ENCODE measurements at regions not wholly inside any gene's neighbourhood (a gene's known extent, or its start where the extent isn't known, plus 50 kb on each side); places are given as distances from the start of the nearest gene placed in this dataset.

DNA sequence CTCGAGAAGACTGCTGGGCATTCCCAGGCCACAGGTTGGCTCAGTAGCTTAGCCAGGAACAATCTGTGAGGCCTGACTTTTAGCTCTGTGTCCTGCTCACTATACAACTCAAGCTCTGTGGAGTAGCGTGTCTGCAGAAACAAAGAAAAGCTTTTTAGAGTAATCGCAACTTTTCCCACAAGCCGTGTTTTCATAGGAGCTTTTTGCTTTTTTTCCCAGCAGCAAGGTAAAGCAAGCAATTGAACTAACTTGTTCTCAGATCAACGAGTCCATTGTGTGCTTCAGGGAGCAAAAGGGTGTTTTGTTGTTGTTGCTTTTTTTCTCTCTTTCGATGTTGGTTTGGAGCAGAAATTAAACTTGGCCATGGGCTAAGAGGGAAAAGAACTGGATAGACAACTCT, 97.3 kb upstream of the BCL2L14 start:
- TF ChIP-seq, protein P1, sequence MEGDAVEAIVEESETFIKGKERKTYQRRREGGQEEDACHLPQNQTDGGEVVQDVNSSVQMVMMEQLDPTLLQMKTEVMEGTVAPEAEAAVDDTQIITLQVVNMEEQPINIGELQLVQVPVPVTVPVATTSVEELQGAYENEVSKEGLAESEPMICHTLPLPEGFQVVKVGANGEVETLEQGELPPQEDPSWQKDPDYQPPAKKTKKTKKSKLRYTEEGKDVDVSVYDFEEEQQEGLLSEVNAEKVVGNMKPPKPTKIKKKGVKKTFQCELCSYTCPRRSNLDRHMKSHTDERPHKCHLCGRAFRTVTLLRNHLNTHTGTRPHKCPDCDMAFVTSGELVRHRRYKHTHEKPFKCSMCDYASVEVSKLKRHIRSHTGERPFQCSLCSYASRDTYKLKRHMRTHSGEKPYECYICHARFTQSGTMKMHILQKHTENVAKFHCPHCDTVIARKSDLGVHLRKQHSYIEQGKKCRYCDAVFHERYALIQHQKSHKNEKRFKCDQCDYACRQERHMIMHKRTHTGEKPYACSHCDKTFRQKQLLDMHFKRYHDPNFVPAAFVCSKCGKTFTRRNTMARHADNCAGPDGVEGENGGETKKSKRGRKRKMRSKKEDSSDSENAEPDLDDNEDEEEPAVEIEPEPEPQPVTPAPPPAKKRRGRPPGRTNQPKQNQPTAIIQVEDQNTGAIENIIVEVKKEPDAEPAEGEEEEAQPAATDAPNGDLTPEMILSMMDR (IDR thresholded peaks at IDR 0.05; ENCODE audit: low read depth, low read length): no peak
- no peak overlapping the region for H3K4me3 ChIP-seq (replicated peaks in 1 of 2; ENCODE audit: low read depth in 2 of 2, low read length in 2 of 2)
- DNase-seq (ENCODE audit: low read depth in 2 of 2): no peak

DNA sequence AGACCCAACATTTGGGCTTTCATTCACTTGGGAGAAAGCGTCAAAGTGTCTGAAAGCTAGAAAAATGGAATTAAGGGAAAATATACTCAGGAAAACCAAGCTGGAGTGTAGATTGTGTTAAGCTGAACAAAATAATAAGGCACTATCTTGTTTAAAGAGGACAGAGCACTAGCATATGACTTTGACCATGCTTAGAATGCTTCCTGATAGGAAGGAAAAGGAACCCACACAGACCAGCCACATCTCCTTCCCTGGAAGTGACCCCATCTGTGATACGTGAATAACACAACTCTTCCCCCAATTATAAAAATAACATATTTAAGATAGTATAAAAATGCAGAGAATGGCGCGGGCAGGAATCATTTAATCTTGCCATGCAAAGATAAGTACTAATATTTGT, 94.7 kb upstream of the BCL2L14 start:
- DNase-seq (ENCODE audit: low read depth in 2 of 2): no peak
- no peak overlapping the region for H3K4me3 ChIP-seq (replicated peaks in 1 of 2; ENCODE audit: low read depth in 2 of 2, low read length in 2 of 2)
- TF ChIP-seq, protein P1 (IDR thresholded peaks at IDR 0.05; ENCODE audit: low read depth, low read length): no peak

GRCh38 chr12:11978726-11979384, 91.9 kb upstream of the BCL2L14 start:
- TF ChIP-seq, protein P1 (IDR thresholded peaks at IDR 0.05; ENCODE audit: low read depth, low read length): no peak
- no peak overlapping the region for H3K4me3 ChIP-seq (replicated peaks in 1 of 2; ENCODE audit: low read depth in 2 of 2, low read length in 2 of 2)
- peak in 1 of 2 donors; percentile 50 for DNase-seq (ENCODE audit: low read depth in 2 of 2)

DNA sequence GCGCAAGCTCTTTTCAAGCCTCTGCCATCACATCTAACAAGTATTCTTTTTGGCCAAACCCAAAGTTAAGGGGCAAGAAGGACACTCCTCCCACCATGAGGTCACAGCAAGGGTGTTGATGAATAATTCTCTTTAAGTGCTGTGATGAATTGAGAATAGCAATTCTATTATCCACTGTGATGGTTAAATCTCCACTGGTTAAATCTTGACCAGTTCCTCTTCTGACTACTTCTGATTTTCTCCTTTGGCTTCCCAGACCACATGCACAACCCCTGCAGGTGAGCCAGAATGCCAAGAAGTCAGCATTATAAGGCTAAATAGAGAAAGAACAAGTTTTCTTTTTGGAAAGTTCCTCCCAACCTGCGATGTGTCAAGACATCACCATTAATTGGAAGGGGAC, 90.6 kb upstream of the BCL2L14 start:
- TF ChIP-seq, protein P1 (IDR thresholded peaks at IDR 0.05; ENCODE audit: low read depth, low read length): no peak
- H3K4me3 ChIP-seq (replicated peaks in 1 of 2; ENCODE audit: low read depth in 2 of 2, low read length in 2 of 2): no peak overlapping the region
- DNase-seq (ENCODE audit: low read depth in 2 of 2): no peak

DNA sequence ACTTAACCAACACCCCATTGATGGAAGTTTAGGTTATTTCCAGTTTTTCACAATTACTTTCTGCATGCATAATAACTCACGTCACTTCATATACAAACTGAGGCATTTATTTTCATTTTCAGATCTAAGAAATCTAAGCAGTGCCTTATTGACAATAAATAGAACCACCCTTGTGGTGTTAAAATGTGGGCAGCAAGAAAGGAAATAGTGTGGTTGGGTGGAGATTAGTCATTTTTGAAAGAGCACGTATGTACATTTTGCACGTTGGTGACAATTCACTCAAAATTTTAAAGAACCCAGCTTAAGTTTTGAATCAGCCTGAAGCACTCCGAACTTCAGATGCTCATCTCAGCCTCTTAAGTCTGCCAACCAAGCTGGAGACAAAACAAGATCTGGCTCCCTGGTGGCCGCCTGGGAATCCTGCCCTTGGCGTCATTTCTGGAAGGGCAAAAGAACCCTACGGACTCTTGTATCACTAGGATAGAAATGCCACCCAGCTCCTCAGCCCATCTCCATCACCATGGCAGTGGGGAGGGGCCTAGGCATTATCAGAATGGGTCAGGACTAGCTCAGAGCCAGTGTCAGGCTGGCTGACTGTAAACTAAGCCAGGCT, 89.5 kb upstream of the BCL2L14 start:
- TF ChIP-seq, protein P1 (IDR thresholded peaks at IDR 0.05; ENCODE audit: low read depth, low read length): no peak
- no peak overlapping the region for H3K4me3 ChIP-seq (replicated peaks in 1 of 2; ENCODE audit: low read depth in 2 of 2, low read length in 2 of 2)
- peak; percentile 16 to 50 for DNase-seq (ENCODE audit: low read depth in 2 of 2)

GRCh38 chr12:11984417-11984816, 86.3 kb upstream of the BCL2L14 start:
- no peak overlapping the region for H3K4me3 ChIP-seq (replicated peaks in 1 of 2; ENCODE audit: low read depth in 2 of 2, low read length in 2 of 2)
- no peak for DNase-seq (ENCODE audit: low read depth in 2 of 2)
- TF ChIP-seq, protein P1 (IDR thresholded peaks at IDR 0.05; ENCODE audit: low read depth, low read length): no peak

Data from cardiac fibroblast (primary cell).